Choroid plexus epithelial cell (primary cell): ENCODE measurements at regions not wholly inside any gene's neighbourhood (a gene's known extent, or its start where the extent isn't known, plus 50 kb on each side); places are given as distances from the start of the nearest gene placed in this dataset.
A peak's percentile ranks its signal among the peaks of the same experiment; 100 is the strongest.

Experiments
- DNase-seq: peaks from one replicate; pipeline ENCODE4 v3.0.0-alpha.2; 2010; ENCODE audit warnings: low read depth
- H3K4me3 ChIP-seq: 2 replicates; pipeline ENCODE4 v1.5.1; 2011; ENCODE audit warnings: low read depth, mild to moderate bottlenecking, control low read depth, low read length, moderate library complexity
- CTCF ChIP-seq: conservative IDR thresholded peaks from 2 replicates; pipeline ENCODE4 v1.5.1; 2011; ENCODE audit warnings: low read depth, mild to moderate bottlenecking, control low read depth, inconsistent platforms, low read length, moderate library complexity

- no peak overlapping the region for H3K4me3 ChIP-seq
- no peak for DNase-seq
- TF ChIP-seq CTCF: no peak
These were observed 113.7 kb downstream of the QPCT start for GRCh38 chr2:37458133-37458532.

GRCh38 chr2:37459095-37459981 is 114.9 kb downstream of the QPCT start:
- peak; percentile 89 for DNase-seq
- H3K4me3 ChIP-seq: no peak overlapping the region
- no peak for TF ChIP-seq CTCF

- DNase-seq: no peak
- H3K4me3 ChIP-seq: no peak overlapping the region
- no peak for TF ChIP-seq CTCF
These were observed 116.4 kb downstream of the QPCT start for GRCh38 chr2:37460896-37461229.

GRCh38 chr2:37464067-37464466 is 119.6 kb downstream of the QPCT start:
- DNase-seq: no peak
- TF ChIP-seq CTCF: no peak

GRCh38 chr2:37466533-37467222 is 122.2 kb downstream of the QPCT start:
- TF ChIP-seq CTCF: no peak
- H3K4me3 ChIP-seq: no peak overlapping the region
- DNase-seq: peak; percentile 34

More at GRCh38 chr2:37464067-37464466, 119.6 kb downstream of the QPCT start:
- no peak overlapping the region for H3K4me3 ChIP-seq

DNA sequence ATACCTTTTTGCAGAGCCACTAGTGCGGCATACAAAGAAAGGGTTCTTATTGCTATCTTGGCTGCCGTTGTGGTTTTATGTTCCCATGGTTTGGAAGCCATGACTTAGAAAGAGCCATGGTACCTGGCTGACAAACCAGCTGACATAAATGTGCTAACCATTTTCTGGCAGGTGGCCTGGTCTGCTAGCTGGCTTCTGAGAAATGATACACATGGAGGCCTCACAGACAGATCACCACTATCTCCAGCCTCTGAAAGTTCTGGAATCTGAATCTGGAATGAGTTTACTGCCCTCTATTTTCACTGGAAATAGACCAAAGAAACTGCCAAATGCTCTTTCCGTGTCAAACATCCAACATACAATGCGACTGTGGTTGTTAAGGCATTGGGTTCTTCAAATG is 123.7 kb downstream of the QPCT start:
- DNase-seq: peak; percentile 41
- no peak for TF ChIP-seq CTCF

More for the DNA sequence above, 123.7 kb downstream of the QPCT start:
- no peak overlapping the region for H3K4me3 ChIP-seq
